K562 (cell line): ENCODE measurements at regions not wholly inside any gene's neighbourhood (a gene's known extent, or its start where the extent isn't known, plus 50 kb on each side); places are given as distances from the start of the nearest gene placed in this dataset.

Source experiments
- ATAC-seq: fragments of 200-7000 bp; cut with Tn5 transposase; 3 replicates; pipeline ENCODE4 v1.9.1; 2020; ENCODE audit warnings: moderate library complexity
- BruUV-seq: library from RNA; stranded (reverse); fragments of 400-500 nt; replicated peaks from 2 replicates; lab custom pipeline; 2021; lab: Mats Ljungman, UMichigan
- CTCF ChIA-PET: fragments of 300-600 bp; formaldehyde crosslinking; extraction: SDS; loops from one replicate; lab custom pipeline; 2021; ENCODE audit warnings: low intra/inter-chr PET ratio; lab: Yijun Ruan, JAX
- POLR2A ChIA-PET: fragments of 300-600, 350-650 bp; sonication (Branson Sonifier 250); formaldehyde crosslinking; extraction: SDS; loops from one replicate; lab custom pipeline; 2021; ENCODE audit warnings: antibody characterized with exemption, inconsistent platforms; lab: Yijun Ruan, JAX
- DNase-seq, 4 experiments: peaks; one replicate each; pipeline versions ENCODE4 v3.0.0 to v3.0.0-alpha.2; 2011 to 2018; ENCODE audit warnings: low spot score in 3 of 4, mixed read lengths in 3 of 4; ENCODE audit errors: extremely low read depth in 1 of 4
- FAIRE-seq: peaks from 2 replicates; lab custom pipeline; 2011; peaks lifted over from hg19 to GRCh38; lab: Jason Lieb, UNC
- H2AFZ ChIP-seq: 2 replicates; pipeline ENCODE4 v1.6.0; 2011; ENCODE audit warnings: low read depth, low read length, control low read depth, inconsistent platforms
- H3K27ac ChIP-seq: fragments of 200-600 bp; 3 replicates; pipeline ENCODE4 v1.8.0; 2011; ENCODE audit warnings: low read depth, mild to moderate bottlenecking, control low read depth, inconsistent platforms, low read length, moderate library complexity, mixed read lengths; ENCODE audit errors: extremely low read depth
- H3K27me3 ChIP-seq, 2 experiments: fragments of 300-600 bp in 1 of 2; 2 replicates in 1 of 2; 3 replicates in 1 of 2; pipeline versions ENCODE4 v1.6.0 to v1.8.0; 2011; ENCODE audit warnings: inconsistent platforms in 2 of 2, low read length in 2 of 2, mild to moderate bottlenecking in 1 of 2, mixed read lengths in 1 of 2, moderate library complexity in 1 of 2; ENCODE audit not compliant: control insufficient read depth in 2 of 2, insufficient read depth in 2 of 2
- H3K36me3 ChIP-seq: fragments of 300-600 bp; 3 replicates; pipeline ENCODE4 v1.8.0; 2011; ENCODE audit warnings: mild to moderate bottlenecking, low read length, inconsistent platforms; ENCODE audit not compliant: control insufficient read depth, insufficient read depth
- H3K4me1 ChIP-seq, 2 experiments: fragments of 200-600 bp in 1 of 2; replicated peaks in 1 of 2; 2 replicates in 1 of 2; 3 replicates in 1 of 2; pipeline versions ENCODE4 v1.5.1 to v1.8.0; 2011; ENCODE audit warnings: inconsistent platforms in 2 of 2, low read length in 2 of 2, mild to moderate bottlenecking in 1 of 2, mixed read lengths in 1 of 2, moderate library complexity in 1 of 2; ENCODE audit not compliant: control insufficient read depth in 2 of 2, insufficient read depth in 2 of 2
- H3K4me2 ChIP-seq: 2 replicates; pipeline ENCODE4 v1.6.1; 2011; ENCODE audit warnings: low read length, control low read depth, inconsistent platforms, mixed read lengths; ENCODE audit not compliant: insufficient read depth
- H3K4me3 ChIP-seq: fragments of 200-600 bp; sonication (generic), shearing (Covaris generic); 2 replicates; pipeline ENCODE4 v1.5.1; 2016; ENCODE audit warnings: control low read depth, inconsistent platforms
- H3K79me2 ChIP-seq: fragments of 200-600 bp; 3 replicates; pipeline ENCODE4 v1.8.0; 2011; ENCODE audit warnings: low read length, inconsistent platforms; ENCODE audit not compliant: control insufficient read depth, insufficient read depth
- H3K9ac ChIP-seq, 2 experiments: 2 replicates each; pipeline versions ENCODE4 v1.6.0 to v1.6.1; 2011; ENCODE audit warnings: low read depth in 2 of 2, low read length in 2 of 2, control low read depth in 1 of 2, inconsistent platforms in 1 of 2, mild to moderate bottlenecking in 1 of 2, mixed read lengths in 1 of 2; ENCODE audit not compliant: insufficient read depth in 1 of 2
- H3K9me1 ChIP-seq: one replicate; pipeline ENCODE4 v1.6.0; 2011; ENCODE audit warnings: inconsistent platforms, mild to moderate bottlenecking, low read length, moderate library complexity; ENCODE audit not compliant: control insufficient read depth, insufficient read depth
- H3K9me3 ChIP-seq: replicated peaks from 2 replicates; pipeline ENCODE4 v1.5.1; 2011; ENCODE audit warnings: low read depth, low read length, inconsistent platforms; ENCODE audit not compliant: control insufficient read depth, insufficient read depth
- H4K20me1 ChIP-seq: replicated peaks from 2 replicates; pipeline ENCODE4 v1.6.1; 2011; ENCODE audit warnings: low read length, inconsistent platforms, mixed read lengths; ENCODE audit not compliant: control insufficient read depth, insufficient read depth
- ARID4B ChIP-seq: sonication (generic); formaldehyde crosslinking; IDR thresholded peaks from 2 replicates; pipeline ENCODE4 v1.8.0; 2022; ENCODE audit warnings: mild to moderate bottlenecking, missing genetic modification reagents
- MAZ ChIP-seq, 2 experiments: fragments of 450-650 bp in 1 of 2; sonication (generic) in 1 of 2; formaldehyde crosslinking; IDR thresholded peaks in 1 of 2; conservative IDR thresholded peaks in 1 of 2; 2 replicates each; pipeline versions ENCODE4 v1.4.0 to v1.5.0; 2020; ENCODE audit warnings: mild to moderate bottlenecking in 1 of 2, missing genetic modification reagents in 1 of 2
- MCM2 ChIP-seq: fragments of 450-650 bp; IDR thresholded peaks from 2 replicates; pipeline ENCODE4 v1.6.1; 2017; ENCODE audit warnings: low read depth, mild to moderate bottlenecking
- MIER1 ChIP-seq: fragments of 450-650 bp; IDR thresholded peaks from 2 replicates; pipeline ENCODE4 v1.6.1; 2016; ENCODE audit warnings: antibody characterized with exemption, mild to moderate bottlenecking, low read depth
- MTA3 ChIP-seq: fragments of 450-650 bp; formaldehyde crosslinking; IDR thresholded peaks from 2 replicates; pipeline ENCODE4 v1.6.1; 2017; ENCODE audit warnings: mild to moderate bottlenecking, borderline replicate concordance
- RBM14 ChIP-seq: fragments of 200-400 bp; formaldehyde crosslinking; IDR thresholded peaks from 2 replicates; pipeline ENCODE4 v1.6.1; 2018; ENCODE audit warnings: low read depth, mild to moderate bottlenecking, low read length, moderate library complexity, borderline replicate concordance; ENCODE audit not compliant: insufficient read depth
- RBM15 ChIP-seq: fragments of 200-400 bp; formaldehyde crosslinking; IDR thresholded peaks from 2 replicates; pipeline ENCODE4 v1.6.1; 2018; ENCODE audit warnings: mild to moderate bottlenecking, low read length, moderate library complexity; ENCODE audit not compliant: insufficient read depth
- RBM34 ChIP-seq: fragments of 200-400 bp; formaldehyde crosslinking; IDR thresholded peaks from 2 replicates; pipeline ENCODE4 v1.6.1; 2018; ENCODE audit warnings: low read length, borderline replicate concordance; ENCODE audit not compliant: insufficient read depth
- RFX5 ChIP-seq: IDR thresholded peaks from 2 replicates; pipeline ENCODE4 v1.6.1; 2011; ENCODE audit warnings: low read depth, mild to moderate bottlenecking, improper control_type of control experiment, low read length
- RNF2 ChIP-seq: sonication (generic); IDR thresholded peaks from 2 replicates; pipeline ENCODE4 v1.6.1; 2016
- SP1 ChIP-seq: sonication (generic); formaldehyde crosslinking; IDR thresholded peaks from 2 replicates; pipeline ENCODE4 v1.8.1; 2022; ENCODE audit warnings: mild to moderate bottlenecking, missing genetic modification reagents
- TRIM24 ChIP-seq, 2 experiments: fragments of 450-650 bp; IDR thresholded peaks; 2 replicates each; pipeline ENCODE4 v1.6.1; 2016
- XRCC5 ChIP-seq: fragments of 200-400 bp; formaldehyde crosslinking; IDR thresholded peaks from 2 replicates; pipeline ENCODE4 v1.6.1; 2017; ENCODE audit warnings: low read depth, mild to moderate bottlenecking, low read length
- ZBED1 ChIP-seq: IDR thresholded peaks from 2 replicates; pipeline ENCODE4 v1.6.1; 2014
- ZKSCAN1 ChIP-seq: fragments of 150-350 bp; IDR thresholded peaks from 2 replicates; pipeline ENCODE4 v1.6.1; 2016; ENCODE audit warnings: low read depth, low read length
- ZNF12 ChIP-seq: sonication (generic); formaldehyde crosslinking; IDR thresholded peaks from 2 replicates; pipeline ENCODE4 v1.4.0; 2020; ENCODE audit warnings: mild to moderate bottlenecking, missing genetic modification reagents
- ZNF324 ChIP-seq: fragments of 250-450 bp; sonication (Bioruptor Pico); IDR thresholded peaks from 2 replicates; pipeline ENCODE4 v1.4.0; 2020; ENCODE audit warnings: mild to moderate bottlenecking
- ZNF639 ChIP-seq, 2 experiments: fragments of 200-800 bp in 1 of 2; sonication (Bioruptor generic) in 1 of 2; sonication (generic) in 1 of 2; formaldehyde crosslinking in 1 of 2; IDR thresholded peaks in 1 of 2; conservative IDR thresholded peaks in 1 of 2; 2 replicates each; pipeline versions ENCODE4 v1.5.0 to v1.6.1; 2016 to 2020; ENCODE audit warnings: missing compliant biosample characterization in 1 of 2, missing genetic modification characterization in 1 of 2, missing genetic modification reagents in 1 of 2
- in situ Hi-C: fragments of 300-500 bp; cut with MboI; formaldehyde crosslinking; loops from 4 replicates; pipeline ENCODE4 v1.15.0; 2018; ENCODE audit warnings: inconsistent platforms, mixed read lengths
- intact Hi-C: fragments of 100-400 bp; cut with micrococcal nuclease; formaldehyde crosslinking; loops from 2 replicates; pipeline ENCODE4 v1.14.2; 2022
- TF ChIP-seq, protein P1 (sequence below): fragments of 200-800 bp; sonication (Bioruptor generic); IDR thresholded peaks from 2 replicates; pipeline ENCODE4 v1.6.1; 2017; ENCODE audit warnings: missing genetic modification characterization, missing compliant biosample characterization

GRCh38 chr6:97863697-97864096 is 580.7 kb upstream of the MMS22L start:
- H3K9me1 ChIP-seq = no peaks in the 10 kb centered on the region
- H3K4me2 ChIP-seq = no peak overlapping the region
- no peaks in the 10 kb centered on the region for H3K79me2 ChIP-seq
- DNase-seq (no peak), FAIRE-seq (no peak), ATAC-seq (no peak)
- no peaks in the 10 kb centered on the region for H3K27me3 ChIP-seq
- no peaks in the 10 kb centered on the region for H3K36me3 ChIP-seq
- no peaks in the 10 kb centered on the region for H3K4me1 ChIP-seq
- no TSS peak for BruUV-seq
- H4K20me1 ChIP-seq = no peaks in the 10 kb centered on the region
- no peak overlapping the region for H3K9ac ChIP-seq
- H2AFZ ChIP-seq = no peak overlapping the region
- no peak overlapping the region for H3K27ac ChIP-seq
- no peak overlapping the region for H3K4me3 ChIP-seq
- in situ Hi-C loops (no loop called here), intact Hi-C loops (no loop called here)
- POLR2A ChIA-PET = no interaction called here
- CTCF ChIA-PET = no interaction called here
- H3K9me3 ChIP-seq = no peaks in the 10 kb centered on the region
- TF ChIP-seq XRCC5 (no peak), ZNF324 (CRISPR knock-in tag) (no peak), MAZ (CRISPR knock-in tag; conservative IDR thresholded peaks at IDR 0.05 in 1 of 2, IDR thresholded peaks at IDR 0.05 in 1 of 2) (no peak), RBM34 (no peak), MIER1 (no peak), ZNF639 (CRISPR knock-in tag; conservative IDR thresholded peaks at IDR 0.05 in 1 of 2, IDR thresholded peaks at IDR 0.05 in 1 of 2) (no peak), RNF2 (no peak), ARID4B (CRISPR knock-in tag) (no peak), MTA3 (no peak), ZBED1 (no peak), RBM14 (no peak), ZNF12 (no peak), SP1 (no peak), ZKSCAN1 (no peak), RBM15 (no peak), TRIM24 (IDR thresholded peaks at IDR 0.05) (no peak), MCM2 (no peak), RFX5 (no peak)
- TF ChIP-seq, protein P1, sequence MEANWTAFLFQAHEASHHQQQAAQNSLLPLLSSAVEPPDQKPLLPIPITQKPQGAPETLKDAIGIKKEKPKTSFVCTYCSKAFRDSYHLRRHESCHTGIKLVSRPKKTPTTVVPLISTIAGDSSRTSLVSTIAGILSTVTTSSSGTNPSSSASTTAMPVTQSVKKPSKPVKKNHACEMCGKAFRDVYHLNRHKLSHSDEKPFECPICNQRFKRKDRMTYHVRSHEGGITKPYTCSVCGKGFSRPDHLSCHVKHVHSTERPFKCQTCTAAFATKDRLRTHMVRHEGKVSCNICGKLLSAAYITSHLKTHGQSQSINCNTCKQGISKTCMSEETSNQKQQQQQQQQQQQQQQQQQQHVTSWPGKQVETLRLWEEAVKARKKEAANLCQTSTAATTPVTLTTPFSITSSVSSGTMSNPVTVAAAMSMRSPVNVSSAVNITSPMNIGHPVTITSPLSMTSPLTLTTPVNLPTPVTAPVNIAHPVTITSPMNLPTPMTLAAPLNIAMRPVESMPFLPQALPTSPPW (CRISPR knock-in tag) = no peak
